HG03039 (cell line): ENCODE measurements at regions not wholly inside any gene's neighbourhood (a gene's known extent, or its start where the extent isn't known, plus 50 kb on each side); places are given as distances from the start of the nearest gene placed in this dataset.

ENCODE experiments used
- ATAC-seq: cut with Tn5 transposase; IDR thresholded peaks from one replicate; pipeline ENCODE4 v1.9.1; 2021; ENCODE audit warnings: mild to moderate bottlenecking, moderate library complexity; ENCODE audit not compliant: unreplicated experiment

DNA sequence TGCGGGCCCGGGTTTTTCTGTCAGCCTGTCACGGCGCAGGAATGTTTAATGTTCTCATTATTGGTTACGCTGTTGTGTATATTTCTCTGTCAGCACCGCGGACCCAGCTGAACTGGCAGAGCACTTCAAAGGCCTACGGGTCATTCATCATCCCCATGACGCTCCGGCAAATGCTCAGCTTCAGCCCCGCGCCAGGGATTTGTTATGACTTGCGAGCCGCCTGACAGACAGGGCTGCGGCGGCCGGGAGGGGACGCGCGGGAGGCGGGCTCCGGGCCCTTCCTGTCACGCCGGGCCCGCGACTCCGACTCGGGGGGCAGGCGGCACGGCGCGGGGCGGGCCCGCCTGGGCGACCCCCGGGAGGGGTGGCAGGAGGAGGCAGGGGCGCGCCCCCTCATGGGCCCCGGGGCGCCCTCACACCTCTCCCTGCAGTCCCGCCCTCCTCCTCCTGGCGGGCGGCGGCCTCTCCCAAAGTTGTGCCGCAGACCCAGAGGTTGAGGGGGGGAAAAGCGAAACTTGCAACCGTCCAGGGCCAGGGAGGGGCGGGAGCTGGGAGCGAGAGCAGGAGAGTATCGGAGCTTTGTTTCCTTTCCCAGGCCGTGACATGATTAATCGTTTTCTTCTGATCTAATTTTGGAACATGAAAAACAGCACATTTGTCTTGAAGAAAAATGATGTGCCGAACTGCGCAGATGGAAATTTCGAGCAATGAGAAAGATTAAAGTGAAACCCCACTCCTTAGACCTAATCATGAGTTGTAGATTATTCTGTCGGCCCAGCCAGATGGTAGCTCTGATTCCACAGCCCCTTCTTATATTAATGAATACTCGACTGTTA is 59.3 kb upstream of the COMTD1 start:
- ATAC-seq, result peak; percentile 76

- ATAC-seq, result no peak
Measured at GRCh38 chr10:75294518-75294865, 58.7 kb upstream of the COMTD1 start.

- no peak for ATAC-seq
Measured at GRCh38 chr10:75294031-75294437, 58.3 kb upstream of the COMTD1 start.

- no peak for ATAC-seq
Measured at GRCh38 chr10:75293446-75293820, 57.7 kb upstream of the COMTD1 start.

DNA sequence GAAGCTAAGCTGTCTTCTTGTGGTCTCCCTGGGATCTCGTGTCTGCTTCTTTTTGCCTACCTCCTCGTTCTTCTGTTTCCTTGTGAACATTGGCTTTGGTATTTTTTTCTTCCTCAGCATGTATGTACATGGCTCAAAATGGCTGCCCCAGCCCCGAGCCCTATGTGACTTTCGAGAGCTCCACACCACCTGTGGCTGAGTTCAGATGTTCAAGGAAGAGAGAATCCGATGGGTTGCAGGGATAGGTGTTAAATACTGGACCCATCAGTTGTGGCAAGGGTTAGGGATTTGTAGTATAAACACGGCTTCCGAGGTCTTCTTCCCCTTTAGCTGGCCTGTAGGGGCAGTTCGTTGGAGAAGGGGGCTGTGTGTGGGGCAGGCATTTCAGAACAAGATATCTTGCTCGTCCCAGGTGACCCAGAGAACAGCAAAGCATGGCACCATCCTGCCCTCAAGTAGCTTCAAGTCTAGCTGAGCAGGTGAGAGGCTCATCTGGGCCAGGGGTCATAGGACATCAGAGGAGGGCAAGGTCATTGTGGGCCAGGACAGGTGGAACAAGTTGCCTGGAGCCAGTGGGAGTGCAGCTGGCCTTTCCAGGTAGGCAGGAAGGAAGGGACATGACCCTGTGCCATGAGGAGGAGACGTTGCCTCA is 57.2 kb upstream of the COMTD1 start:
- no peak for ATAC-seq

DNA sequence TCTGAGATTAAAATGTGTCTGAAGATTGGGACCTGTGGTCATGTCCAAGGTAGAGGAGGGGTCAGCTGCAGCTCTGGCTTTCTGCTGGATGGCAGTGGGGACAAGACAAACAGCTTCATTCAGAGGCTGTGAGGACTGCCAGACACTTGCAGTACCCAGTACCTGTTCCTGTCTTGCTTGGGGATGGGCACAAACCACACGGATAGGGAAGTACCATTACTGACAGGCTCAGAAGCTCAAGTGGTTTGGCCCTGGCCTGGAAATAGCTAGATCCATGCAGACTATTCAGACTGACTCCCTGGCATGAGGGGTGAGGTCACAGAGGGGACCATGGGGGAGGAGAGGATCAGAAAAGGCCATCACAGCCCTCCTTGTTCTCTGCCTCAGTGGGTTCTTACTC is 56.0 kb upstream of the COMTD1 start:
- no peak for ATAC-seq

DNA sequence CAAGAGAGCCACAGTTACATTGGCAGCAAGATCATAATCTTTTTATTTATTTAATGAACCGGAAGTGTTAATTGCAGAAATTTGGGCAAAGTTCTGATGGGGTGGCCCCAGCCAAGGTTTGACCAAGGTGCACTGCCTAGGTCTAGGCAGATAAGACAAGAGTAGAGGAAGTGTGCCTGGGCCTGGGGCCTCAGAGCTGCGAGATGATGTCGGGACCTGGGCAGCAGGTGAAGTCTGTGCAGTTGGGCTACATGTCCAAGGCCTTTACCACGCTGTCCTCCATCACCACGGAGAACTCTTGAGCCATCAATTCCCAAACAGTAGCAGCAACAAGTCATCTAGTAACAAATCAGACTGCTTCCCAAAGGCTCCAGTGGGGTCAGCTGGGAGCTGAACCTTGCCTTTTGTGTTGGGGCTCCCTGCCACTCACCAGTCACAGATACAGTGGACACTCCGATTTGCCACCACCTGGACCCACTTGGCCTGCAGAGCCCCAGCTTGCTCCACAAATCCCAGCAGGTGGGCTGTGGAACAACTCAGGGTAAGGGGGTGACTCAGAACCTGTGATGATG is 52.5 kb upstream of the COMTD1 start:
- no peak for ATAC-seq

GRCh38 chr10:75287697-75288096 is 51.9 kb upstream of the COMTD1 start:
- no peak for ATAC-seq

GRCh38 chr10:75286901-75287300 is 51.1 kb upstream of the COMTD1 start:
- no peak for ATAC-seq
